ENCODE measurements at regions not wholly inside any gene's neighbourhood (a gene's known extent, or its start where the extent isn't known, plus 50 kb on each side); places are given as distances from the start of the nearest gene placed in this dataset.
A peak's percentile ranks its signal among the peaks of the same experiment; 100 is the strongest.

DNA sequence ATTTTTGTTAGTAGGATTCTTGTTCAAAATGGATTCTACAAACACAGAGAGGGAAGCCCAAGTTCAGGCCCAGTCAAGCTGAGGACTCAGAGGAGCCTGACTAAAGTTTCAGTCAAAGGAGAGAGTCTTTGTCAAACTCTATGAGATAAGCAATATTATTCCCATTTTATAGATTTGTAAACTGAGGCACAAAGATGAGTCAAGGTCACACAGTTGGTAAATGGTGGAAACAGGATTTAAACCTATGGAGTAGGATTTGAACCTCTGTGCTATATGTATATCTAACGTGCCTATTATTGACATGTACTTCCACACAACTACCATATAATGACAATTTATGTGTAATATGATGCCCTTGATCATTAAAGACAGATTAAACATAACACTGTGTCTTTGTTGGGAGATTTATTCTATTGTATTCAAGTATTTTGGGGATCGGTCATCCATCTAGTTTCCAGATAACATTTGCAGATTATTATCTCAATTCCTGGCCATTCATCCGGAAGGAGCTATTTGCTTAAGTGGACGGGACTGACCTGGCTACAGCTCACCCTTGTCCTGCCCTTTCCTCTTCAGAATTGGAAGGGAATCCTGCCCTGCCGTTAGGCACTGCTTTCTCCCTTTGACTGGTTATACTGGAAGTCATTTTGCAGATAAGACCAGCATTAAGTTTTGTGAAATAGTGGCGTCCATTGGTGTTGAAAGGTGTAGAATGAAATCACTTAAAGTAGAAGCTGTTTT is 86.1 kb upstream of the LMO4 start:
- DNase-seq, result no peak
- intact Hi-C loops (cut with DNase I), result no loop called here

DNA sequence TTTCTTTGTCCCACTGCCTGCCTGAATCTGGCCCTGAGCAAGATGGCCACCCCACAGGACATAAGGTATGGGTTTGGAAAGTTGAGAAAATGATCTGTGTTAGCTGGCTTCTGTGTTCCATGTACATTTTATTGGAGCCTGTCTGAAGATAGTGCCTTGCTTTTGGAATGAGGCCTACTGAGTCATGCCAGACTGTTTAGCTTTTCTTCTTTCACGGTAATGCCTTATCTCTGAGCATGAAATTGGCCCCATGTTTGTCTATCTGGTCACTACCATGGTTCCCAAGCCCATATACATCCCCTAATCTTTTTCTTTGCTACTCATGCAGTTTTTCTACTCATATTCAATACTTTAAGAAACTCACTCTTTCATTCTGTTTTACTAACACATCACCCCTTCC is 85.1 kb upstream of the LMO4 start:
- intact Hi-C loops (cut with DNase I), result no loop called here
- 44 to 56% methylated on average over 1 of the region's 1 CpG for WGBS, 2 donors
- Histone ChIP-seq H3K27ac (no peak overlapping the region), H3K4me1 (no peaks in the 10 kb centered on the region), H3K36me3 (no peaks in the 10 kb centered on the region), H3K9me3 (peaks cover 0 to 8% (median 0%) of the 10 kb centered on the region in 11 donors), H3K4me3 (no peak overlapping the region), H3K27me3 (no peaks in the 10 kb centered on the region)
- DNase-seq, result no peak
- ATAC-seq, result no peak
- TF ChIP-seq, protein P1, sequence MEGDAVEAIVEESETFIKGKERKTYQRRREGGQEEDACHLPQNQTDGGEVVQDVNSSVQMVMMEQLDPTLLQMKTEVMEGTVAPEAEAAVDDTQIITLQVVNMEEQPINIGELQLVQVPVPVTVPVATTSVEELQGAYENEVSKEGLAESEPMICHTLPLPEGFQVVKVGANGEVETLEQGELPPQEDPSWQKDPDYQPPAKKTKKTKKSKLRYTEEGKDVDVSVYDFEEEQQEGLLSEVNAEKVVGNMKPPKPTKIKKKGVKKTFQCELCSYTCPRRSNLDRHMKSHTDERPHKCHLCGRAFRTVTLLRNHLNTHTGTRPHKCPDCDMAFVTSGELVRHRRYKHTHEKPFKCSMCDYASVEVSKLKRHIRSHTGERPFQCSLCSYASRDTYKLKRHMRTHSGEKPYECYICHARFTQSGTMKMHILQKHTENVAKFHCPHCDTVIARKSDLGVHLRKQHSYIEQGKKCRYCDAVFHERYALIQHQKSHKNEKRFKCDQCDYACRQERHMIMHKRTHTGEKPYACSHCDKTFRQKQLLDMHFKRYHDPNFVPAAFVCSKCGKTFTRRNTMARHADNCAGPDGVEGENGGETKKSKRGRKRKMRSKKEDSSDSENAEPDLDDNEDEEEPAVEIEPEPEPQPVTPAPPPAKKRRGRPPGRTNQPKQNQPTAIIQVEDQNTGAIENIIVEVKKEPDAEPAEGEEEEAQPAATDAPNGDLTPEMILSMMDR (IDR thresholded peaks at IDR 0.05), result no peak

More for the DNA sequence above, 86.1 kb upstream of the LMO4 start:
- TF ChIP-seq, protein P1 (IDR thresholded peaks at IDR 0.05), result no peak
- no peak for ATAC-seq
- 57 to 74% methylated on average over 6 of the region's 6 CpGs for WGBS, 2 donors
- Histone ChIP-seq H3K4me1 (no peaks in the 10 kb centered on the region), H3K27me3 (peaks cover 0 to 4% (median 0%) of the 10 kb centered on the region in 7 donors), H3K27ac (no peak overlapping the region), H3K4me3 (no peak overlapping the region), H3K9me3 (peaks cover 0 to 6% (median 0%) of the 10 kb centered on the region in 11 donors), H3K36me3 (no peaks in the 10 kb centered on the region)

DNA sequence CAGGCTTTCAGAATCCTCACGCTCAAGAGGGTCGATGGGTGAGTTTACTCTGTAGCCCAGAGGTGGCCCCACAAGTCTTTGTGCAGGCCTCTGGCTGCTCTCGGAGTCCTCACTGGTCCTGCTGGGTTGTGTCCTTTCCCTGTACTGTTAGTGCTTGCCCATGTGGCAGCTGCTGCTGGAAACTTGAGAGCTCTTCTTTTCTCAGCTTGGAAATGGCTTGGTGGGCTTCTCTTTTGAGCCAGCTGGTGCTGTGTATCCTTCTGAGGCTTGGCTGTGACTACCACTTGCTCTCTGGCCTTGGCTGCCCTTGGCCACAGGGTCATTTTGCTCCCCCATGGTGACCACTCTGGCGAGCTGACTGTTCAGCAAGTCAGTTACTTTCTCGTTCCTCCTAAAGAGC is 82.2 kb upstream of the LMO4 start:
- TF ChIP-seq, protein P1 (IDR thresholded peaks at IDR 0.05), result no peak
- no peaks in the 10 kb centered on the region for H3K36me3 ChIP-seq
- H3K27ac ChIP-seq, result no peak overlapping the region
- no peak for DNase-seq
- ATAC-seq, result peak in 1 of 8 donors; percentile 28
- no peak overlapping the region for H3K4me3 ChIP-seq
- peaks cover 0 to 4% (median 0%) of the 10 kb centered on the region in 9 donors for H3K4me1 ChIP-seq
- 78 to 80% methylated on average over 5 of the region's 5 CpGs for WGBS, 2 donors
- intact Hi-C loops (cut with DNase I), result no loop called here
- H3K27me3 ChIP-seq, result no peaks in the 10 kb centered on the region
- peaks cover 0 to 8% (median 0%) of the 10 kb centered on the region in 11 donors for H3K9me3 ChIP-seq

DNA sequence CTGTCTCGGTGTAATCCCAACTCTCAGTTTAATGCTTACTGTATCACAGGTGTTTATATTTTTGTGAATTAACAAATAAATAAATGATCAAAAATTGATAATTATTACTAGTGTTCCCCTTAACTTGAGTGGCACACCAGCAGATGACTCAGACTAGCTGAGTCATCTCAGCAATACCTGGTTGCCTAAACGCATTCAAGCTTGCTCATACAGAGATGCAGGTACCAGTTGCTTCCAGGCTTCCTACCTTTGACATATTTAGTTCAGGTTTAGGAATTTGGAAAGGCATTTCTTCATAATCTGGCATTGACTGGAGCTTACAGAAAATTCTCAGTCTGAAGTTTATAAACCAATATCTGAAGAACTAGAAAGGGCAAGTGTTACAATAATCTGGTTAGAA is 78.9 kb upstream of the LMO4 start:
- peaks cover 0 to 4% (median 0%) of the 10 kb centered on the region in 9 donors for H3K4me1 ChIP-seq
- ATAC-seq (no peak), DNase-seq (no peak)
- peaks cover 0 to 20% (median 0%) of the 10 kb centered on the region in 11 donors for H3K9me3 ChIP-seq
- no peaks in the 10 kb centered on the region for H3K36me3 ChIP-seq
- no peak overlapping the region for H3K27ac ChIP-seq
- TF ChIP-seq, protein P1 (IDR thresholded peaks at IDR 0.05), result no peak
- 81 to 93% methylated on average over 2 of the region's 2 CpGs for WGBS, 2 donors
- no peaks in the 10 kb centered on the region for H3K27me3 ChIP-seq
- intact Hi-C loops (cut with DNase I), result no loop called here
- no peak overlapping the region for H3K4me3 ChIP-seq
